GM18520 (cell line): ENCODE measurements at regions not wholly inside any gene's neighbourhood (a gene's known extent, or its start where the extent isn't known, plus 50 kb on each side); places are given as distances from the start of the nearest gene placed in this dataset.

Experiments
- ATAC-seq: cut with Tn5 transposase; IDR thresholded peaks from one replicate; pipeline ENCODE4 v1.9.1; 2021; ENCODE audit not compliant: unreplicated experiment

DNA sequence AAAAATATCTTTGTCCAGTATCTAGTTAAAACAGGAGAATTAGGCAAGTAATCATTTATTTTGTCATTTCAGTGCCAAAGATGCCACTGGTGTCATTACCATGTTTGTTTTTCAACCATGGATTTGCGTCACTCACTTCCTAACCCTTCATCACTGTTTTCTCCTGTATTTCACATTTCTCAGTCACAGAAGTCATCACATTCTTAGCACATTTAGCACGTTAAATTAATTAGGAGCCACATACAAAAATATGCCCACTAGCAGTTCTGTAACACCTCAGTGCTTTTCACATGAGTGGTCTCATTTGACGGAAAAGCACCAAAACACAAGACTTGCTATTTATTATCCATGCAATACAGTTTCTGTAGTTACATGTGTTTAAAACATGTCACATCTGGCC lies 546.0 kb downstream of the METTL15 start:
- no peak for ATAC-seq

DNA sequence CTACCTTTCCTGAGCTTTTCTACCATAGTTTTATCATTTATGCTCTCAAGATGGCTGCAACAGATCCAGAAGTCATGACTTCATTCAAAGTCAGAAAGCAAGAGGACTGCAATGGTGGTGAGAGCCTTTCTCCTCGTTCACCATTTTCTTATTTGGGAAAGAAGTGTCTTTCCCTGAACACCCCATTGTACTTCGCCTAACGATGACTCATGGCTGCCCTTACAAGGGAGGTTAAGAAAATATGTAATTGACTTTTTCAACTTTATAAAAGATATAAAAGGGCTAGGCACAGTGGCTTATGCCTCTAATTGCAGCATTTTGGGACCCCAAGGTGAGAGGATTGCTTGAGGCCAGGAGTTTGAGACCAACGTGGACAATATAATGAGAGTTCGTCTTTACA lies 541.7 kb downstream of the METTL15 start:
- ATAC-seq: no peak

DNA sequence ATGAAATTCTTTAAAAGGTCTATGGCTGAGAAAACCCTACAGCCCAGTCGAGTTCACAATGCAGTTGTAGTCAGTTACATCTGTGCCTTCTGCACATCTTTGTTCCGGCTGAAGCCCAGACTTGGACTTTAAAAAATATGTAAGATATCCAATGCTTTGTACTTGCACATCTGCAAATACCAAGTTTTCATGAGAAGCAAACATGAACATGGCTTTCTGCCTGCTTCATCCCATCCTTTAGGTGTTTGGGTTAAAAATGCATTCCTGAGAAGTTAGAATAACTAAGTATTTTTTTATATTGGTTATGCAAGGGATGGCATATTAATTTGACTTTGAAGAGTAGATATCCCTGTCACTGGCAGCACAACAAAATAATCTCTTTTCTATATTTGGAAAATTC lies 528.4 kb downstream of the METTL15 start:
- ATAC-seq: no peak

GRCh38 chr11:28636033-28636432 lies 527.8 kb downstream of the METTL15 start:
- ATAC-seq: no peak

DNA sequence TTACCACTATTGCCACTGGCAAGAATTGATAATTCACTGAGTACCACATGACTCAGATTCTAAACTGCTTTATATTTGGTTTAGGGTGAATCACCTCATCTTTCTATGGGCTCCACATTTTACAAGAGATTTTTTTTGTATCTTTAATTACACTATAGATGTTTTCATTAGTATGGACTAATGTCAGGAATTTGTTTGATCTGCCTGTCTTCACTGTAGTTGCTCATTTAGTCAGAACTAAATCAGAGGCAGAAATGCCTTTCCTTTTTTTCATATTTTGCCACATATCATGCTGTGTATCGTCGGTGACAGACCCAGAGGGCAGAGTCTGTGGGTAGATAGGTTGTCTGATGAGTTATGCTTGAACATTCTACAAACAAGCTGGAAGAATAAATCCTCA lies 524.1 kb downstream of the METTL15 start:
- ATAC-seq: no peak

DNA sequence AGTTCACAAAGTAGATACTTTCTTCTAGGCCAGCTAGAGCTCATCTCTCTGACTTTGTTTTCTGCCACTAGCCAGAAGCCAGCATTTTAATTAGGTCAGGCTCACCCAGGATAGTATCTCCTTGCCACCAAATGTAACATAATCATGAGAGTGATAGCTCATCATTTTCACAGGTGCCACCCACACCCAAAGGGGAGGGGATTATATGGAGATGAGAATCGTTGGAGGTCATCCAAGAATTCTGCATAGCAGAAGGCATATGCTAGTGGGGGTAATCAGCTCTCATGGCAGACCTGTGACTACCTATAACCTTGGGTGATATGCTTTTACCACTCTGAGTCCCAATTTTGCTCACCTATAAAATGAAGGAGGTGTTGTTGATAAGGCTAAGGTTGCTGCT lies 523.0 kb downstream of the METTL15 start:
- no peak for ATAC-seq

DNA sequence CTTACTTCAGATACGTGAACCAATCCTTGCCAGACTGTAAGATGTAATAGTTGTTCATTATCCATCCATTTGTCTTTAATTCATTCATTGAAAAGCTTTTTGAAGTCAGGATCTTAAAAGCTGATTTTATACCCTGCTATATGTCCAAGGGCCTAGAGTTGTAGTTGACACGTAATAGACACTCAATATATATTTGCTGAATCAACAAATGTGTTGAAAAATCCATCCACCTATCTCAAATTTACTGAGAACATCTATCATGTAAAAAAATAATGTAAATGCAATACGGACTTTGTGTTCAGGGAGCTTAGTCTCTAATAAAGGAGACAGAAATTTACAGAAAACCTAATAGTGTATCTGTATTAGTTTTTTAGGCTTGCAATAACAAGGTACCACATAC lies 521.0 kb downstream of the METTL15 start:
- ATAC-seq: no peak

GRCh38 chr11:28628412-28628811 lies 520.2 kb downstream of the METTL15 start:
- ATAC-seq: no peak

DNA sequence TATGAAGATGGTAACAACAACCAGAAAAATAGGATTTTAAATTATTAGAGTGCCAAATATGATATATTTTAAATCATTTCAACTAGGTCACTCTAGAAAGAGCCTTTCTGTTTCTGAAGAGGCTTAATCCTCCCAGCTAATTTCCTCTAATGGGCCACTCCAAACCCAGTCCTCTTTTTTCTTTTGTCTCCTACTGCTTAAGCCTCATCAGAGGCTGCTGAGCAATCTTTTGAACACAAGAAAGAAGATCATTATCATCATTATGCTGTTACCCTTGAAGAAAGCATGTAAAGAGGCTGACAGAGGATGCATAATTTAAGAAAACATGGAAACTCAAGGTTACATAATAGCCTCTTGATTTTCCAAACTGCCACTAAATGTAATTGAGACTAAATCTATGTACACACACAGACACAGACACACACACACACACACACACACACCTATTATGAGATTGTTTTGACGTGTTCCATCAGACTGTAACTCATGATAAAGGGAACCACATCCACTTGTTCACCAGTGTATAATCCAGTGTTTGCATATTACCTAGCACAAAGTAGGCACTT lies 519.6 kb downstream of the METTL15 start:
- no peak for ATAC-seq

DNA sequence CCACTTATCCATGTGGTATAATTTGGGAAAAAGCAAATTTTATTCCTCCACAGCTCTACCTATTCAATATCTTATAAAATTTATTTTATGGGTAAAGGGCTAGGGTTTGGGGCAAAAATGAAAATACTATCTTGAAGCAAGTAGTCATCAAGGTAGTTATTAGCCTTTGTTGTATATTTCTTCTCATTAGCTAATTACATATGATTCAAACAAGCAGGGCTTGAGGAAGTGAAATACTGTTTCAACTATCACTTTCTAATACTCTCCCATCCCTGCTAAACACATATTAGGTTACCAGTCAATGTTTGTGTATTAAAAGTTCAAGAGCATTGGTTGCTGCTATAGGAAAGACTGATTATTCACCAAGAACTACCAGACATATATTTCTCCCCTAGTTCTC lies 517.3 kb downstream of the METTL15 start:
- no peak for ATAC-seq

GRCh38 chr11:28621753-28622152 lies 513.6 kb downstream of the METTL15 start:
- ATAC-seq: no peak

DNA sequence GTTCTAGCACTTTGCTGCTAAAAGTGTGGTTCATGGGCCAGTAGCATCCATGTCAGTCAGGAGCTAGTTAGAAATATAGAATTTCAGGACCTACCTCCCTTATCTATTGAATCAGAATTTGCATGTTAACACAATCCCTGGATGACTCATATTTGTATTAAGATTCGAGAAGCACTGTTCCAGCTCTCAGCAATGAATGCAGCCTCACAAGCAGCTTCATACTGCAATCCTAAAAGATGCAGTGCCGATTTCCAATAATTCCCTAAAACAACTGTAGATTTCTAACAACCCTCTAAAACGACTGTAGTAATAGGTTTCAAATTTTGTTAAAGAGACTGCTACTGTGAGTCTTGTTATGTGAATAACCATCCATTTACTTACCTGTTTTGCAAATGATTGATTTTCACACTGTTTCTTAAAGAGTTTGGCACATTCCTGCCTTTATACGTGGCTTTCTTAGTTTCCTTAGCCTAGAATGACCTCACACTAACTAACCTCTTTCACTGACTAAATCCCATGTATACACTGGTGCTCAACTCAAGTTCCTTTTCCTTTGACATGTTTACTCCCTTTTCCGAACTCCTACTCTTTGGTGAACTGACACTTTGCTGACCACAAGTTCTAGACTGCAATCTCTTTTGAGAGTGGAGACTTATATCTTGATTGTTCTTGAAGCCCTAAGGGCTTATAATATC lies 511.8 kb downstream of the METTL15 start:
- ATAC-seq: no peak

GRCh38 chr11:28618416-28618815 lies 510.2 kb downstream of the METTL15 start:
- no peak for ATAC-seq

- no peak for ATAC-seq
Measured at GRCh38 chr11:28616160-28616965, 508.2 kb downstream of the METTL15 start.

GRCh38 chr11:28615542-28615941 lies 507.4 kb downstream of the METTL15 start:
- no peak for ATAC-seq

GRCh38 chr11:28606930-28607329 lies 498.7 kb downstream of the METTL15 start:
- ATAC-seq: no peak

DNA sequence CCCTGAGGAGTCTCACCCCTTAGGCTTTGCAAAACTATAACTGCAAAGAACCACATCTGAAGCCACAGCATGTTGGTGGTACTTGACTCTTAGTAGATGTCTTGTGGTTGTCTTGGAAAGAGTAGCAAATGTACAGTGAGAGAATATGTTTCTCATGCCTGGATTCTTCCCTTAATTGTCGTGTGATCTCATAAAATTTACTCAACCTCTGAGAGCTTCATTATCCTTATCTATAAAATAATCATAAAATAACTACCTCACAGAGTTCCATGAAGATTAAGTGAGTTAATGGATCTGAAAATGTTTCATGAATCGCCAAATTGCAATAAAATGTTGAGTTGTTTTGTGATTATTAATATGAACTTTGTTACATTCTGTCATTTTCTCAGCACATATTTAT lies 491.5 kb downstream of the METTL15 start:
- no peak for ATAC-seq

DNA sequence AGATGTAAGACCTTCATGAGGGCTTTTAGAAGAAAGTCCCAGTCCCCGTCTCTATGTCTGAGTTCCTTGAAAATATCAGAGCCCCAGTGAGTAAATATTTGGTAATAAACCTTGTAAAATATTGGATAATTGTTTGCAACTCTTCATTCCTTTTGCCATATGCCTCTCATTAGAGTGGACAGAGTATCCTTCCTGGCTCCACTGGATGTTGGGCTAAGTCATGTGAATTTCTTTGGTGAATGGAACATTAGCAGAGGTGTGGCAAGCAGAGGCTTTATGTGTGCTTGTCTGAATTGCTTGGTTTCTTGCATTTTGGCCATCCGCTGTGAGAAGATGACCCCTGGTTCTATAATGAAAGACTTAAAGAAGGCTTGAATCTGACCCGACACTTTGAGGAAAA lies 490.3 kb downstream of the METTL15 start:
- no peak for ATAC-seq

DNA sequence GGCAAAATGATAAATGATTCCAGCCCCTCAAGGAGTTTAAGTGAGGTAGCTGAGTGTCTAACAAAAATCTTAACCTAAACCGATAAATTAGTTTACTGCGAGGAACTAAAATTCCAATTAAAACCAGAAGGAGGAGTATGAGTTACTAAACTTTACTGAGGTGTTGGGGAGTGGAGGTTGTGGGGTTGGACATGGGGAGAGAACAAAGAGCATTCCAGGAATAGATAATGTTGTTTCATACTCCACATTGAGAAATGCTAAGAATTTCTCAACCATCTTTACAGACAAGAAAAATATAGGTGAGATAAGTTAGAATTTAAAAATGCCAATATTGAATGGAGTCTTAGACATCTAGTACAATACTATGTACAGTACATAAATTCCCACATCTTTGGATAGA lies 488.6 kb downstream of the METTL15 start:
- ATAC-seq: no peak

DNA sequence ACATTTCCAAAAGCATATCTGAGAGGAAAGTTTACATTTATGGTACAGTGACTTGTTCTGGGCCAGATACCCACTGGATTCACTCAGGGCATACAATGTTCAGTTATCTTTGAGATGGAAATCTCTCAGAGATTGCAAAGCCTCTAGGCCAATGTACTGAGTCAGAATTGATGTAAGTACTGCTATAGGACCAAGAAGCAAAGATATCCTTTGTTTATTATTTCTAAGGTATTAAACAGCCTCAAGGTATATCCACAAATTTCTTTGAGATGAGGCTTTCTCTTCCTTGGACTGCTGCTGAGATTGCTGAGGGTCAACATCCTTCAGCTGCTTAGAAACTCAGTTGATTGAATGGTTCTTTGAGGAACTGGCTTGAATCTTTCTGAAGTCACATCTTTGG lies 484.0 kb downstream of the METTL15 start:
- ATAC-seq: no peak

GRCh38 chr11:28584992-28585391 lies 476.8 kb downstream of the METTL15 start:
- ATAC-seq: no peak

DNA sequence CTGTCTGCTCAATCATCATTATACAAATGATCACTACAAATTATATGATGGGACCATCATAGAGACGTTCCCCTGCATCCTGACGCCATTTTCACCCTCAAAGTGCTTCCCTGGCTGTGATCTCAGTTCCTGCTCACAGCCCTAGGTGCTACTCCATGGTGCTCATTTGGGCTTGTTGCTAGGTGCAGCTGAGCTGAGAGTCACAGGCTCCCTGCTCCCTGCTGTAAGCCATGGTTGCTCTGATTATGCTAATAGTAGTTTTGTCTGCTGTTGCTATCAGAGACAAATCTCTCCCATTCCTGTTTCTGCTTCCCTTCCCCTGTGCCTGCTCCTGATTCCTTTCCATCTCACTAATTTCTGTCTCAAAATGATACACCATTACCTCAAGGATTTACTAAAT lies 474.3 kb downstream of the METTL15 start:
- no peak for ATAC-seq
